ENCODE measurements at regions not wholly inside any gene's neighbourhood (a gene's known extent, or its start where the extent isn't known, plus 50 kb on each side); places are given as distances from the start of the nearest gene placed in this dataset.
A peak's percentile ranks its signal among the peaks of the same experiment; 100 is the strongest.

DNA sequence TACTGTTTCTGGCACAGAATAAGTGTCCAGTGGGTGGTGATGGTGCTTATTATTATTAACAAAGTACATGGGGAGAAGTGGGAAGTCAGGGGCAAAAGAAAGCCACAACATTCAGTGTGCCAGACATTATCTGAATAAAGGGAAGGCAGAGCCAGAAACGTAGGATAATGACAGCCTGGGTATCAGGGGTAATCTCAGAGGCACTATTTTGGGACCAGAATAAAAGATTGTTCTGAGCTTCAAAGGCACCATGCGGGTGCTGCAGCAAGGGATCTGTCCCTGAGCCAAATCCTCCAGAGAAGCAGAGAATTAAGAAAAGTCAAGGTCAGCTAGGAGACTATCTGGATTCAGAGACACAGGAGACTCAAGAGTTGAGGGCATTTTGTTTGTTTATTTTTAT, 328.8 kb upstream of the GATB start:
- DNase-seq: peak; percentile 1

- DNase-seq: peak; percentile 7
These were observed 326.5 kb upstream of the GATB start for GRCh38 chr4:152087335-152087734.

DNA sequence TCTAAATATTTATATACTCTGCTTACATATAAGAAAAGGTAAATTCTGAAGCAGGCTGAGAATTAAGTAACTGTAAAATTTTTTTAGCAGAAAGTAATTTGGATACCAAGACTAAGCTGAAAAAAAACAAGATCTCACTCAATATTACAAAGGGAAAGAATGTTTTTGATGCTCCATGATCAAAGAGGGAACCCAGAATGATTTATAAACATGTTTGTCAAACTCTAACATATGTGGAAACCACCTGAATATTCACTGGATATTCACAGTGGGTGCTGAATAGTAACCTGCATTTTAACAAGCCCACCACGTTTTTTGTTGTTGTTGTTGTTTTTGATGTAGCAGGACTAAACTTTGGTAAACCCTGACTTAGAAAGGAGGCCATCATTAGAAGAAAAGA, 324.9 kb upstream of the GATB start:
- no peak for DNase-seq

GRCh38 chr4:152083338-152083737, 322.5 kb upstream of the GATB start:
- DNase-seq: no peak

GRCh38 chr4:152081024-152081423, 320.2 kb upstream of the GATB start:
- DNase-seq: no peak

DNA sequence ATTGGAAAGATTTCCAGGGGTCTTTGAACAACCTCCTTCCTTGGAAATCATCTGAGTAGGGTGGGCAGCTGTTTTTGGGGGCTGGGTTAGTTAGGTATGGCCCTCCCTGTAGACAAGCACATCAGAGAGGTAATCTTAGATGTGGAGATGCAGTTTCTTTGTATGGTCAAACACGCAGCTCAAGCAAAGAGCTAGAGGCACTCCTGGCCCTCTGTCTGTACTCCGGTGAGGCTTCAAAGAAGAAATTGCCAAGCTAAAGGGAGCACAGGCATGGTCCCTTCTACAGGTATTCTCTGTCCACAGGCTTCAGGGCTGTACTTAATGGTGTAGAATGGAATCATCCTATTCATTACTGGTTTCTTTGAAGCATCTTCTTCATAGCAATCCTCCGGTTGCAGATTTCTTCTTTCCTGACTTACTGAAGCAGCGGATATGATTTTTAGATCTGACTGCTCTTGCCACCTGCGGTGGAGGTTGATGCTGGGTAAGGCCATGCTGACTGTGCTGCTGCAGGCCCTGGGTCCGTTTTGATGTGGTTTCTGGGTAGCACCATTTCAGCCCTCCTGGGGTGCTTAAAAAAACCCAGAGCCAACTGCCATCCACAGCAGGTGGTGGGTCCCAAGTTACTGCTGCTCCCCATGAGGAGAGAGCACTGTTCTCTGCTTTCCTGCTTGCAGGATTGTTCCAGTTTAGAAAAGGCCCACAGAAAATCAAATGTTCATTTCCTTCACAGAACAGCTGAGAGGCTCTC, 318.9 kb upstream of the GATB start:
- no peak for DNase-seq

- no peak for DNase-seq
These were observed 318.3 kb upstream of the GATB start for GRCh38 chr4:152079079-152079478.

DNA sequence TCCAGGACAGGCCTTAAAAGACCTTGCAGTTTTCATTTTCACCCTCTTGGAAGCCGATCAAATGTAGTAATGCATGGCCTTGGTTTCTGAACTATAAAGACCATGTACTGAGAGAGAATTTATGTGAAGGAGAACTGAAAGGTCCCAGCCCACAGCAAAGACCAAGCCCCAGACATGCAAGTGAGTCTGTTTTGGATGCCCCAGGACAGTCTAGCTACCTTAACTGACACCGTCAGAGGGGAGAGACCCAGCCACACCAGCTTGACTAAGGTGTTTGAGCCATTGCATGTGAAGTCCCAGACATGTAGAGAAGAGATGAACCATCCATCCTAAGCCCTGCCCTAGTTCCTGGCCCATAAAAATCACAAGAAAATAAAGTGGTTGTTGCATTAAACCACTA, 316.8 kb upstream of the GATB start:
- no peak for DNase-seq

GRCh38 chr4:152075253-152075928, 314.6 kb upstream of the GATB start:
- DNase-seq: no peak

- DNase-seq: no peak
These were observed 313.8 kb upstream of the GATB start for GRCh38 chr4:152074573-152074972.

DNA sequence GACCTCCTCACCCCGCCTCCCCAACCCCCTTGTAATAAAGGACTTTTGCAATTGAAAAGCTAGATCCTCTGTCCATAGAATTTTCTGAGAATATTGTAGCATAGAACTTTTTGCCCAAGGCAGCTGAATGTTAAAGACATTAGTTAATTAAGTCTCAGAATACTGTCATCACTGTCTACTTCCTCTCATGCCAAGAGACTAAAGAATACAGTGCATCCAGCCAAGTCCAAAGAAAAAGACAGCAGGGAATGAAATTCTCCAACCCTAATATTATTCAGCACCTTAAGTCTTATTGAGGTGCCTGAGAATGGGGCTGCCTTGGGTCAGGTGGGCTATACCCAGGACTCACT, 313.3 kb upstream of the GATB start:
- no peak for DNase-seq

GRCh38 chr4:152073351-152074087, 312.7 kb upstream of the GATB start:
- no peak for DNase-seq

DNA sequence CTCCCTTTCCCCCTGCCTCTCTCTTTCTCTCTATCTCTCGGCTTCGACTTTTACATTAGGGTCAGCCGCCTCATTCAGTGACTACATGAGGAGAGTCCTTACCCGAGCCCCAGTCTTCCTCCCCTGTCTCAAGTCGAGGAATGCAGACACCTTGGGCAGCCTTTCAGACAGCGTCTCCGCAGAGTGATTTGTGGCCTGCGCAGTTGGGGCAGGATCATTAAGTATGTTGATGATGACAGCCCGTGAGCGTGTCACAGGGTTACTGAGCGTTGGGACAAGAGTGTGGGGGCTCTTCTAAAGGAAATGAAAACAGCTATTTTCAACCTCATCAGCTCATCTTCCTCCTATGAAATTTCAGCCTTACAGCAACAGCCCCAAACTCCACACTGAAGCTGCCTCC, 312.1 kb upstream of the GATB start:
- DNase-seq: no peak

GRCh38 chr4:152072001-152072485, 311.2 kb upstream of the GATB start:
- DNase-seq: no peak

DNA sequence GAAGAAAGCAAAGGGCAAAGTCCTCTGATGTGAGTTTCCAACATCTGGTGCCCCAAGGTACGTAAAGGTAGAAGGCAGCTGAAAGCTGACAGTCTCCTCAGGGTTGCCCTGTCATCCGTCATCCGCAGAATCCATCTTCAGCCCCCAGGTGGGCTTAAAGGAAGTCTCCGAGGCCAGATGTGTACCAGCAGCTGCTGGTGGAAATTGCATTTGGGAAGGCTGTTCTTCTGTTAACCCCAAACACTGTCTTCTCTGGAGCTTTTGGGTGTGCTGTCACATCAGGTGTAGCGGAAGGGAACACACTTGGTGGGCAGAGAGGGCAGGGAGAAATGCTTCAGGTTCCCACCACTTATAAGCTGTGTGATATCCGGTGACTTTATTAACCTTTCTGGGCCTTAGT, 310.0 kb upstream of the GATB start:
- no peak for DNase-seq

GRCh38 chr4:152068866-152069265, 308.1 kb upstream of the GATB start:
- no peak for DNase-seq

GRCh38 chr4:152065545-152065944, 304.7 kb upstream of the GATB start:
- DNase-seq: no peak

- DNase-seq: no peak
These were observed 303.9 kb upstream of the GATB start for GRCh38 chr4:152064753-152065152.

GRCh38 chr4:152064282-152064681, 303.5 kb upstream of the GATB start:
- no peak for DNase-seq

- DNase-seq: no peak
These were observed 302.9 kb upstream of the GATB start for GRCh38 chr4:152063621-152064240.

- no peak for DNase-seq
These were observed 302.3 kb upstream of the GATB start for GRCh38 chr4:152062936-152063620.

GRCh38 chr4:152054731-152055130, 293.9 kb upstream of the GATB start:
- DNase-seq: no peak
